ENCODE measurements at regions not wholly inside any gene's neighbourhood (a gene's known extent, or its start where the extent isn't known, plus 50 kb on each side); places are given as distances from the start of the nearest gene placed in this dataset.
"Not testable (repeated sequence)": the region's sequence is repeated elsewhere in the genome, so short reads cannot be mapped to it uniquely, and the experiment has no call there.

GRCh38 chr3:194054540-194054939 lies 81.4 kb upstream of the HES1 start:
- dilution Hi-C loops (cut with MboI; ENCODE audit: extremely low pct_ligation_motif_present, low sequenced_read_pairs): no loop called here
- no peaks in the 10 kb centered on the region for H3K36me3 ChIP-seq (ENCODE audit: control insufficient read depth in 2 of 2, extremely low read depth in 1 of 2, insufficient read depth in 2 of 2, low read length in 2 of 2)
- H3K4me3 ChIP-seq (ENCODE audit: control insufficient read depth in 2 of 3, extremely low read depth in 1 of 3, insufficient read depth in 2 of 3, low read depth in 1 of 3, low read length in 3 of 3): no peak overlapping the region
- H4K20me1 ChIP-seq (ENCODE audit: control insufficient read depth, extremely low read depth, insufficient read depth, low read length): no peaks in the 10 kb centered on the region
- H3K27me3 ChIP-seq (ENCODE audit: control insufficient read depth, extremely low read depth, insufficient read depth, low read length): no peaks in the 10 kb centered on the region
- H3K4me1 ChIP-seq (ENCODE audit: control insufficient read depth, extremely low read depth, insufficient read depth, low read length): peaks cover 11% of the 10 kb centered on the region
- H2AFZ ChIP-seq (ENCODE audit: control insufficient read depth, low read length): no peak overlapping the region
- H3K27ac ChIP-seq (ENCODE audit: control insufficient read depth, insufficient read depth, low read length): no peak overlapping the region
- peaks cover 3% of the 10 kb centered on the region for H3K9me3 ChIP-seq (ENCODE audit: control insufficient read depth, low read depth, low read length)
- no peak for DNase-seq (ENCODE audit: low read depth, low spot score)
- H3K4me2 ChIP-seq (ENCODE audit: control insufficient read depth, extremely low read depth, insufficient read depth, low read depth, low read length): no peak overlapping the region
- no peak overlapping the region for H3K9ac ChIP-seq (ENCODE audit: control insufficient read depth, extremely low read depth, insufficient read depth, low read length)
- no peaks in the 10 kb centered on the region for H3K79me2 ChIP-seq (ENCODE audit: control insufficient read depth, insufficient read depth, low read length)
- TF ChIP-seq CTCF (optimal IDR thresholded peaks at IDR 0.05 in 1 of 3, IDR thresholded peaks at IDR 0.05 in 1 of 3, conservative IDR thresholded peaks at IDR 0.05 in 1 of 3; ENCODE audit: extremely low read depth in 1 of 3, insufficient read depth in 2 of 3, low read length in 3 of 3) (no peak), EZH2 (IDR thresholded peaks at IDR 0.05; ENCODE audit: low read length) (no peak)
- no peak for FAIRE-seq
- H3K9me1 ChIP-seq (ENCODE audit: control insufficient read depth, extremely low read depth, insufficient read depth, low read length): no peaks in the 10 kb centered on the region

- no peak for FAIRE-seq
- DNase-seq (ENCODE audit: low read depth, low spot score): no peak
- H3K4me3 ChIP-seq (ENCODE audit: control insufficient read depth in 2 of 3, extremely low read depth in 1 of 3, insufficient read depth in 2 of 3, low read depth in 1 of 3, low read length in 3 of 3): no peak overlapping the region
- no peaks in the 10 kb centered on the region for H3K79me2 ChIP-seq (ENCODE audit: control insufficient read depth, insufficient read depth, low read length)
- no peak overlapping the region for H3K9ac ChIP-seq (ENCODE audit: control insufficient read depth, extremely low read depth, insufficient read depth, low read length)
- H3K9me3 ChIP-seq (ENCODE audit: control insufficient read depth, low read depth, low read length): peaks cover 3% of the 10 kb centered on the region
- no peak overlapping the region for H2AFZ ChIP-seq (ENCODE audit: control insufficient read depth, low read length)
- no peak overlapping the region for H3K27ac ChIP-seq (ENCODE audit: control insufficient read depth, insufficient read depth, low read length)
- H3K4me2 ChIP-seq (ENCODE audit: control insufficient read depth, extremely low read depth, insufficient read depth, low read depth, low read length): no peak overlapping the region
- H3K4me1 ChIP-seq (ENCODE audit: control insufficient read depth, extremely low read depth, insufficient read depth, low read length): peaks cover 11% of the 10 kb centered on the region
- H3K9me1 ChIP-seq (ENCODE audit: control insufficient read depth, extremely low read depth, insufficient read depth, low read length): no peaks in the 10 kb centered on the region
- H3K36me3 ChIP-seq (ENCODE audit: control insufficient read depth in 2 of 2, extremely low read depth in 1 of 2, insufficient read depth in 2 of 2, low read length in 2 of 2): no peaks in the 10 kb centered on the region
- TF ChIP-seq CTCF (optimal IDR thresholded peaks at IDR 0.05 in 1 of 3, IDR thresholded peaks at IDR 0.05 in 1 of 3, conservative IDR thresholded peaks at IDR 0.05 in 1 of 3; ENCODE audit: extremely low read depth in 1 of 3, insufficient read depth in 2 of 3, low read length in 3 of 3) (no peak), EZH2 (IDR thresholded peaks at IDR 0.05; ENCODE audit: low read length) (no peak)
- dilution Hi-C loops (cut with MboI; ENCODE audit: extremely low pct_ligation_motif_present, low sequenced_read_pairs): no loop called here
- H3K27me3 ChIP-seq (ENCODE audit: control insufficient read depth, extremely low read depth, insufficient read depth, low read length): no peaks in the 10 kb centered on the region
- no peaks in the 10 kb centered on the region for H4K20me1 ChIP-seq (ENCODE audit: control insufficient read depth, extremely low read depth, insufficient read depth, low read length)
Observed at GRCh38 chr3:194054961-194055360, 81.0 kb upstream of the HES1 start.

GRCh38 chr3:194056323-194056722 lies 79.6 kb upstream of the HES1 start:
- H3K9me3 ChIP-seq (ENCODE audit: control insufficient read depth, low read depth, low read length); H3K4me3 ChIP-seq (ENCODE audit: control insufficient read depth in 2 of 3, extremely low read depth in 1 of 3, insufficient read depth in 2 of 3, low read depth in 1 of 3, low read length in 3 of 3); H3K36me3 ChIP-seq (ENCODE audit: control insufficient read depth in 2 of 2, extremely low read depth in 1 of 2, insufficient read depth in 2 of 2, low read length in 2 of 2); H2AFZ ChIP-seq (ENCODE audit: control insufficient read depth, low read length); H3K27ac ChIP-seq (ENCODE audit: control insufficient read depth, insufficient read depth, low read length); DNase-seq (ENCODE audit: low read depth, low spot score); H3K9me1 ChIP-seq (ENCODE audit: control insufficient read depth, extremely low read depth, insufficient read depth, low read length); H3K4me2 ChIP-seq (ENCODE audit: control insufficient read depth, extremely low read depth, insufficient read depth, low read depth, low read length); FAIRE-seq; dilution Hi-C loops (cut with MboI; ENCODE audit: extremely low pct_ligation_motif_present, low sequenced_read_pairs); H3K27me3 ChIP-seq (ENCODE audit: control insufficient read depth, extremely low read depth, insufficient read depth, low read length); H3K9ac ChIP-seq (ENCODE audit: control insufficient read depth, extremely low read depth, insufficient read depth, low read length); H4K20me1 ChIP-seq (ENCODE audit: control insufficient read depth, extremely low read depth, insufficient read depth, low read length); H3K79me2 ChIP-seq (ENCODE audit: control insufficient read depth, insufficient read depth, low read length): not testable (repeated sequence)
- H3K4me1 ChIP-seq (ENCODE audit: control insufficient read depth, extremely low read depth, insufficient read depth, low read length): peaks cover 11% of the 10 kb centered on the region

Data from keratinocyte (primary cell).